ENCODE measurements at regions not wholly inside any gene's neighbourhood (a gene's known extent, or its start where the extent isn't known, plus 50 kb on each side); places are given as distances from the start of the nearest gene placed in this dataset.

- Mint-ChIP-seq H3K27ac (no peak overlapping the region), H3K27me3 (no peaks in the 10 kb centered on the region), H3K4me1 (ENCODE audit: low read depth) (no peaks in the 10 kb centered on the region), H3K36me3 (ENCODE audit: low read depth) (no peaks in the 10 kb centered on the region), H3K4me3 (no peak overlapping the region), H3K9me3 (peaks cover 5% of the 10 kb centered on the region)
These were observed 798.1 kb downstream of the DCDC2C start for GRCh38 chr2:4501525-4501924.

- Mint-ChIP-seq H3K4me1 (ENCODE audit: low read depth) (no peaks in the 10 kb centered on the region), H3K27ac (no peak overlapping the region), H3K36me3 (ENCODE audit: low read depth) (no peaks in the 10 kb centered on the region), H3K27me3 (no peaks in the 10 kb centered on the region), H3K9me3 (peaks cover 10% of the 10 kb centered on the region), H3K4me3 (no peak overlapping the region)
These were observed 799.0 kb downstream of the DCDC2C start for GRCh38 chr2:4502230-4502843.

GRCh38 chr2:4507661-4508060 lies 804.3 kb downstream of the DCDC2C start:
- Mint-ChIP-seq H3K4me3 (no peak overlapping the region), H3K27ac (no peak overlapping the region), H3K36me3 (ENCODE audit: low read depth) (no peaks in the 10 kb centered on the region), H3K9me3 (peaks cover 18% of the 10 kb centered on the region), H3K27me3 (no peaks in the 10 kb centered on the region), H3K4me1 (ENCODE audit: low read depth) (no peaks in the 10 kb centered on the region)

- H3K4me3 Mint-ChIP-seq: no peak overlapping the region
- no peaks in the 10 kb centered on the region for H3K36me3 Mint-ChIP-seq (ENCODE audit: low read depth)
- no peaks in the 10 kb centered on the region for H3K27me3 Mint-ChIP-seq
- no peaks in the 10 kb centered on the region for H3K4me1 Mint-ChIP-seq (ENCODE audit: low read depth)
- peaks cover 14% of the 10 kb centered on the region for H3K9me3 Mint-ChIP-seq
- H3K27ac Mint-ChIP-seq: no peak overlapping the region
These were observed 812.7 kb downstream of the DCDC2C start for GRCh38 chr2:4515871-4516761.

GRCh38 chr2:4518596-4518995 lies 815.2 kb downstream of the DCDC2C start:
- Mint-ChIP-seq H3K4me1 (ENCODE audit: low read depth) (no peaks in the 10 kb centered on the region), H3K9me3 (peaks cover 12% of the 10 kb centered on the region), H3K36me3 (ENCODE audit: low read depth) (no peaks in the 10 kb centered on the region), H3K4me3 (no peak overlapping the region), H3K27me3 (no peaks in the 10 kb centered on the region), H3K27ac (no peak overlapping the region)

- H3K27me3 Mint-ChIP-seq: no peaks in the 10 kb centered on the region
- no peak overlapping the region for H3K4me3 Mint-ChIP-seq
- H3K27ac Mint-ChIP-seq: no peak overlapping the region
- H3K36me3 Mint-ChIP-seq (ENCODE audit: low read depth): no peaks in the 10 kb centered on the region
- H3K9me3 Mint-ChIP-seq: peaks cover 5% of the 10 kb centered on the region
- H3K4me1 Mint-ChIP-seq (ENCODE audit: low read depth): no peaks in the 10 kb centered on the region
These were observed 819.4 kb downstream of the DCDC2C start for GRCh38 chr2:4522498-4523421.

GRCh38 chr2:4527416-4527815 lies 824.0 kb downstream of the DCDC2C start:
- Mint-ChIP-seq H3K4me1 (ENCODE audit: low read depth) (no peaks in the 10 kb centered on the region), H3K27me3 (no peaks in the 10 kb centered on the region), H3K4me3 (no peak overlapping the region), H3K36me3 (ENCODE audit: low read depth) (no peaks in the 10 kb centered on the region), H3K9me3 (peaks cover 4% of the 10 kb centered on the region), H3K27ac (no peak overlapping the region)

GRCh38 chr2:4528246-4528645 lies 824.9 kb downstream of the DCDC2C start:
- H3K9me3 Mint-ChIP-seq: peaks cover 4% of the 10 kb centered on the region
- no peak overlapping the region for H3K27ac Mint-ChIP-seq
- H3K36me3 Mint-ChIP-seq (ENCODE audit: low read depth): no peaks in the 10 kb centered on the region
- H3K4me1 Mint-ChIP-seq (ENCODE audit: low read depth): no peaks in the 10 kb centered on the region
- H3K27me3 Mint-ChIP-seq: no peaks in the 10 kb centered on the region
- H3K4me3 Mint-ChIP-seq: no peak overlapping the region

- no peaks in the 10 kb centered on the region for H3K36me3 Mint-ChIP-seq (ENCODE audit: low read depth)
- no peaks in the 10 kb centered on the region for H3K27me3 Mint-ChIP-seq
- peaks cover 4% of the 10 kb centered on the region for H3K9me3 Mint-ChIP-seq
- H3K4me3 Mint-ChIP-seq: no peak overlapping the region
- H3K27ac Mint-ChIP-seq: no peak overlapping the region
- H3K4me1 Mint-ChIP-seq (ENCODE audit: low read depth): no peaks in the 10 kb centered on the region
These were observed 825.4 kb downstream of the DCDC2C start for GRCh38 chr2:4528773-4529172.

- no peaks in the 10 kb centered on the region for H3K4me1 Mint-ChIP-seq (ENCODE audit: low read depth)
- H3K27ac Mint-ChIP-seq: no peak overlapping the region
- H3K9me3 Mint-ChIP-seq: peaks cover 4% of the 10 kb centered on the region
- no peaks in the 10 kb centered on the region for H3K36me3 Mint-ChIP-seq (ENCODE audit: low read depth)
- H3K27me3 Mint-ChIP-seq: no peaks in the 10 kb centered on the region
- no peak overlapping the region for H3K4me3 Mint-ChIP-seq
These were observed 826.4 kb downstream of the DCDC2C start for GRCh38 chr2:4529738-4530137.

- Mint-ChIP-seq H3K4me1 (ENCODE audit: low read depth) (no peaks in the 10 kb centered on the region), H3K4me3 (no peak overlapping the region), H3K36me3 (ENCODE audit: low read depth) (no peaks in the 10 kb centered on the region), H3K27me3 (no peaks in the 10 kb centered on the region), H3K9me3 (peaks cover 4% of the 10 kb centered on the region), H3K27ac (no peak overlapping the region)
These were observed 826.9 kb downstream of the DCDC2C start for GRCh38 chr2:4530231-4530630.

GRCh38 chr2:4533806-4534205 lies 830.4 kb downstream of the DCDC2C start:
- Mint-ChIP-seq H3K27ac (no peak overlapping the region), H3K4me1 (ENCODE audit: low read depth) (no peaks in the 10 kb centered on the region), H3K9me3 (peaks cover 8% of the 10 kb centered on the region)

GRCh38 chr2:4539121-4539520 lies 835.7 kb downstream of the DCDC2C start:
- H3K9me3 Mint-ChIP-seq: peaks cover 9% of the 10 kb centered on the region
- no peaks in the 10 kb centered on the region for H3K27me3 Mint-ChIP-seq
- H3K4me3 Mint-ChIP-seq: no peak overlapping the region
- H3K27ac Mint-ChIP-seq: no peak overlapping the region
- H3K4me1 Mint-ChIP-seq (ENCODE audit: low read depth): no peaks in the 10 kb centered on the region
- H3K36me3 Mint-ChIP-seq (ENCODE audit: low read depth): no peaks in the 10 kb centered on the region

More at GRCh38 chr2:4533806-4534205, 830.4 kb downstream of the DCDC2C start:
- Mint-ChIP-seq H3K36me3 (ENCODE audit: low read depth) (no peaks in the 10 kb centered on the region), H3K27me3 (no peaks in the 10 kb centered on the region), H3K4me3 (no peak overlapping the region)

GRCh38 chr2:4549666-4550210 lies 846.4 kb downstream of the DCDC2C start:
- Mint-ChIP-seq H3K9me3 (peaks cover 8% of the 10 kb centered on the region), H3K4me3 (no peak overlapping the region), H3K4me1 (ENCODE audit: low read depth) (no peaks in the 10 kb centered on the region), H3K36me3 (ENCODE audit: low read depth) (no peaks in the 10 kb centered on the region), H3K27ac (no peak overlapping the region), H3K27me3 (no peaks in the 10 kb centered on the region)

Measured in stimulated activated naive CD8-positive, alpha-beta T cell treated with anti-CD3 and anti-CD28 coated beads, Interleukin-15, Interleukin-2, amounts not matched to agents 100 ng/mL and 50 ng/mL, for 24 hours (primary cell).